ENCODE measurements at regions not wholly inside any gene's neighbourhood (a gene's known extent, or its start where the extent isn't known, plus 50 kb on each side); places are given as distances from the start of the nearest gene placed in this dataset.

GRCh38 chr4:14877246-14878225 is 124.7 kb upstream of the CPEB2 start:
- no peak for DNase-seq (ENCODE audit: low spot score)

- DNase-seq (ENCODE audit: low spot score): no peak
Observed at GRCh38 chr4:14878681-14879080, 123.6 kb upstream of the CPEB2 start.

GRCh38 chr4:14879683-14880082 is 122.6 kb upstream of the CPEB2 start:
- no peak for DNase-seq (ENCODE audit: low spot score)

- no peak for DNase-seq (ENCODE audit: low spot score)
Observed at GRCh38 chr4:14880805-14881204, 121.5 kb upstream of the CPEB2 start.

GRCh38 chr4:14883166-14883565 is 119.1 kb upstream of the CPEB2 start:
- no peak for DNase-seq (ENCODE audit: low spot score)

GRCh38 chr4:14883661-14884060 is 118.6 kb upstream of the CPEB2 start:
- DNase-seq (ENCODE audit: low spot score): no peak

- DNase-seq (ENCODE audit: low spot score): no peak
Observed at GRCh38 chr4:14887842-14888433, 114.3 kb upstream of the CPEB2 start.

- no peak for DNase-seq (ENCODE audit: low spot score)
Observed at GRCh38 chr4:14888790-14889572, 113.3 kb upstream of the CPEB2 start.

GRCh38 chr4:14892563-14892962 is 109.7 kb upstream of the CPEB2 start:
- no peak for DNase-seq (ENCODE audit: low spot score)

GRCh38 chr4:14893713-14894112 is 108.6 kb upstream of the CPEB2 start:
- no peak for DNase-seq (ENCODE audit: low spot score)

GRCh38 chr4:14894392-14895292 is 107.6 kb upstream of the CPEB2 start:
- no peak for DNase-seq (ENCODE audit: low spot score)

- no peak for DNase-seq (ENCODE audit: low spot score)
Observed at GRCh38 chr4:14896656-14897175, 105.6 kb upstream of the CPEB2 start.

- no peak for DNase-seq (ENCODE audit: low spot score)
Observed at GRCh38 chr4:14897217-14897616, 105.1 kb upstream of the CPEB2 start.

GRCh38 chr4:14898989-14899388 is 103.3 kb upstream of the CPEB2 start:
- no peak for DNase-seq (ENCODE audit: low spot score)

- DNase-seq (ENCODE audit: low spot score): no peak
Observed at GRCh38 chr4:14902342-14902741, 99.9 kb upstream of the CPEB2 start.

GRCh38 chr4:14903321-14903720 is 99.0 kb upstream of the CPEB2 start:
- no peak for DNase-seq (ENCODE audit: low spot score)

GRCh38 chr4:14906805-14907204 is 95.5 kb upstream of the CPEB2 start:
- no peak for DNase-seq (ENCODE audit: low spot score)

- DNase-seq (ENCODE audit: low spot score): no peak
Observed at GRCh38 chr4:14908635-14909034, 93.6 kb upstream of the CPEB2 start.

GRCh38 chr4:14910411-14910810 is 91.9 kb upstream of the CPEB2 start:
- DNase-seq (ENCODE audit: low spot score): no peak

- DNase-seq (ENCODE audit: low spot score): no peak
Observed at GRCh38 chr4:14912426-14912825, 89.9 kb upstream of the CPEB2 start.

GRCh38 chr4:14915018-14915417 is 87.3 kb upstream of the CPEB2 start:
- no peak for DNase-seq (ENCODE audit: low spot score)

Measured in iPS-NIHi11 (cell line).